GM19035 (cell line): ENCODE measurements at regions not wholly inside any gene's neighbourhood (a gene's known extent, or its start where the extent isn't known, plus 50 kb on each side); places are given as distances from the start of the nearest gene placed in this dataset.
"Not testable (repeated sequence)": the region's sequence is repeated elsewhere in the genome, so short reads cannot be mapped to it uniquely, and the experiment has no call there.

Source experiments
- ATAC-seq: cut with Tn5 transposase; IDR thresholded peaks from one replicate; pipeline ENCODE4 v1.9.1; 2021; ENCODE audit not compliant: unreplicated experiment

DNA sequence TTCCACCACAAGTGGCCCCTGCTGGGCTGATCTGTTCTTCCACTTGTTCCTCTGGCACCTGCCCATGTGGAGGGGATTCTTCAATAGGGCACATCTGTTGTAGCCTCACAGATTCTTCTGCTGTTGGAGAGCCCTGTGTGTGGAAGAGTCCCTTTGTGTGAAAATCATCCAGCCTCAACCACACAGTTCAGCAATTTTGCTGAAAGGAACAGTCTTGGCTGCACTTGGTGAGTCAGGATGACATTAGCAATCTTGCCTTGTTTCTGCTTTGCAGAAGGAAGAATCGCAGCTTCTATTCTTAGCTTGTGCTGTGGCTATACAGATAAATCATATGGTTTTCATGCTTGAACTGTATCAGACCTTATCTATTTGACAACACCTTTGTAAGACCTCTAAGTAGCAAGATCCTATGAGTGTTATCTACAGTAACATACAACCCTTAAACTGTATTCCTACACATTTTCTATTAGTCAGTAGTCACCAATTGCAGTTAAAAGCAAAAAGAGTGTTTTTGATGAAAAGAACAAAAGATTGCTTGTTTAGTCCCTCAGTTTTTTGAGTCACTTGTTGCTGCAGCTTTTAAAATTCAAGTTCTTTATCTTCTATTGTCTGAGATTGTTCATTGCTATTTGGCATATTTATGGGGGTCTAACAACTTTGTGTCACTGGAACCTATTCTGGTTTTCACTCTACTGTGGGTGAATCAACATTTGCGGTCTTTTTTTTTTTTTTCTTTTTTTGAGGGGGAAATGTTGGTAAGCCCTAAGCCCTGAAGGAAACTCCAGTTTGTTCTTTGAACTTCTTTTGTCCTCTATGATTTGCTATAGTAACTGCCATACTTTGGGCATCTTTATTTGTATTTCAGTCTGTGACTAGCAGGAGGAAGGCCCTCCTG lies 231.6 kb downstream of the TFAP2B start:
- ATAC-seq: no peak

DNA sequence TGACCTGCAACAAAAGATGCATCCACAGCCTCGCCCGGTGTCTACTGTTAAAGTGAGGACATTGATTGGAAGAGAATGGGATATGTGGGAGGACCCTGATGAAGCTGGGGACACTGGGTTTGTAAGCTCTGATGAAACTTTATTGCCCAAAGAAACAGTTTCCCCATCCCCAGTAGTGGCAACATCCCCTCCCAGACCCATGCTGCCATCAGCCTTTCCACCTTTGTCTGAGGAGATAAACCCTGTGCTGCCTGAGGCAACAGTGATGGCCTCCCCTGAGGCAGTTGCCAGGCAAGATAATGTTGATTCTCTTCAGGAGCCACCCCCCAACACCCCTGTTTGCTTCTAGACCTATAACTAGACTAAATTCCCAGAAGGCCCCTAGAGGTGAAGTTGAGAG lies 234.0 kb downstream of the TFAP2B start:
- ATAC-seq: not testable (repeated sequence)

DNA sequence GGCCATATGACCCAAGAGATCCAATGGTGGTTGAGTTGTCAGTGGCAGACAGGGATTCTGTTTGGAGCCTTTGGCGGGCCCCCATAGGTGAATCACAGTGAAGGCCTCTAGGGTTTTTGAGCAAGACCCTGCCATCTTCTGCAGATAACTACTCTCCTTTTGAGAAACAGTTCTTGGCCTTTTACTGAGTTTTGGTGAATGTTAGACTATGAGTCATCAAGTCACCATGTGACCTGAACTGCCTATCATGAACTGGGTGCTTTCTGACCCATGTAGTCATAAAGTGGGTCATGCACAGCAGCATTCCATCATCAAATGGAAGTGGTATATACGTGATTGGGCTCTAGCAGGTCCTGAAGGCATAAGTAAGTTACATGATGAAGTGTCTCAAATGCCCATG lies 236.6 kb downstream of the TFAP2B start:
- not testable (repeated sequence) for ATAC-seq

DNA sequence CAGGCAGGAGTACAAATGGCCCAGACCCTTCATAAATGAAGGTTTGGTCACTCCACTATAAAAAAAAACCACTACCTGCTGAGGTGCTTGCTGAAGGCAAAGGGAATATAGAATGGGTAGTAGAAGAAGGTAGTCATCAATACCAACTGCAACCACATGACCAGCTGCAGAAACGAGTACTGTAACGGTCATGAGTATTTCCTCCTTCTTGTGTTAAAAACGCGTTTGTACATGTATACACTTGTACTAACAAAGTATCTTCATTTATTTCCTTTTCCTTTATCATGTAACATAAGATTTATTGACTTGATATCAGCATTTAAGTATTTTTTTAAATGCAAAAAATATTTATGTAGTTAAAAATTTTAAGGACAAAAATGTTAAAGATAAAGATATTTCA lies 238.6 kb downstream of the TFAP2B start:
- ATAC-seq: no peak

DNA sequence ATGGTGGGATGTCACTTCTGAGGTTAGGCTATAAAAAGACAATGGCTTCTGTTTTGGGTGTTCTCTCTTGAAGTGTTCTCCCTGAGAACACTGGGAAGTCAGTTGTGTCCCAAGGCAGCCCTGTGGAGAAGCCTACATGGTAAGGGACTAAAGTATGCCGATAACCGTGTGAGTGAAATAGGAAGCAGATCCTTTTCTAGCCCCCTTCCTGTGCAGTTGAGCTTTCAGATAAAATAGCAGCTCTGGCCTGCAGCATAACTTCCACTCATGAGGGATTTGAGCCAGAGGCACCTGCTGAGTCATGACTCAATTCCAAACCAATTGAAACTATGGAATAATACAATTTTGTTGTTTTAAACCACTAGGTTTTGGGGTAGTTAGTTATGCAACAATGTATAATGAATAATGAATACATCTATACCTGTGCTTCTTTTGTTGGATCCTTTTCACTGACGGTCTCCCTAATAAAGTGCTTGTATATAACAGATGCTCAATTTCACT lies 241.6 kb downstream of the TFAP2B start:
- no peak for ATAC-seq

DNA sequence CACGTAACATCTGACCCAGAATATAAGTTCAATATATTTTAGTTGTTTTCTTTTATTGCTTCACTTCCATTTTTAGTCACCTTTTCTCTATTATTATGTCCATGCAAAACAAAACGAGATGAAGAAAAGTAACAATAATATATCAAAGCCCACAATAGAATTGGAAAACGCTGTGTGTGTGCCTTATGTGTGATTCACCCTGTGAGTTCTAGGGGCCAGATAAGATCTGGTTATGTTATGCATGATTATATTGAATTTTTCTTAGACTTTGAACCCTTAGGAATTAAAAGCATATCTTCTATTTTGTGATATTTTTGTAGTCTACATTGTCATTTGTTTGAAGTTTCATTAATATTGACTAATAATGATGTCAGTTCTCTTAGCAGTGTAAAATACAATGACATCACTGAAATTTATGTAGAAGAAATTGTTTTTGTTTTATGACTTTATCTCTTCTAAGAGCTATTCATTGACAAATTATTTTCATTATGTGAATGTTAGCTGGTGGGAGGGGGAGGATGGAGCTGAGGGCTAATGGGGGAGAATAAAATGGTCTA lies 243.6 kb downstream of the TFAP2B start:
- no peak for ATAC-seq

DNA sequence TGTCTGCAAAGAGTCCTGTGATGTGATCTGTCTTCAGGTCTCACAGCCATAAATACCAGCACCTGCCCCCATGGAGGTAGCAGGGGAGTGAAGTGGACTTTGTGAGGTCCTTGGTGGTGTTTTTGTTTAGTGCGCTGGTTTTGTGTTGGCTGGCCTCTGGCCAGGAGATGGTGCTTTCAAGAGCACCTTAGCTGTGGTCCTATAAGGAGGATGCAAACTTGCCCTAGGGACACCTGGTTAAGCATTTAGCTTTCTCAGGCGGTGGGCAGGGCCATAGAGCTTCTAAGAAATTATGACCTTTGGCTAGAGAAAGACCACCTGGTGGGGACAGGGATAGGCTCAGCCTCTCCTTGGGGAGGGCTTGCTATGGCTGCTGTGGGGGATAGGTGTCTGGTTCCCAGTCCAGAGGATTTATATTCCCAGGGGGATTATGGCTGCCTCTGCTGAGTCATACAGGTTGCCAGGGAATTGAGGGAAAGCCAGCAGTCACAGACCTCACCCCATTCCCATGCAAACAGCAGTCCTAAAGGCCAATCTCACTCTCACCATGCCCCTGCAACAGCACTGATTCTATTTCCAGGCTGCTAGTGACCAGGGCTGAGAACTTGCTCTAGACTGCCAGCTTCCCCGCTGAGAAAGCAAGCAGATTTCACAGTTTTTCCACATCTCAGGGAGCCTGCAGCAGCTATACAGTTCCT lies 259.3 kb downstream of the TFAP2B start:
- no peak for ATAC-seq

DNA sequence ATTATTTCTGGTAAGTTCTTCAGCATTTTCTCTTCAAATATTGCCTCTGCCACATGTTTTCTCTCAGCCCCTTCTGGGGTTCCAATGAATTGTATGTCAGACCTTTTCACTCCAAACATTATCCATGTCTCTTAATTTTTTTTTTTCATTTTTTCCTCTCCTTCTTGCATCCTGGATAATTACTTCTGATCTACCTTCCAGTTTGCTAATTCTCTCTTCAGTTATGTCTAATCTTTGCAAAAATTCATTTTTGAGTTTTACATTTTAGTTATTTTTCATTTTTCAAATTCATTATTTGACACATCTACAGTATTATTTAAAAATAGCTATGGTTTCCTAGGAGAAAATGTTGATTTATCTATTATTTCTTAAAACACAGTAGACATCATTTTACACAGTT lies 271.7 kb downstream of the TFAP2B start:
- ATAC-seq: no peak

DNA sequence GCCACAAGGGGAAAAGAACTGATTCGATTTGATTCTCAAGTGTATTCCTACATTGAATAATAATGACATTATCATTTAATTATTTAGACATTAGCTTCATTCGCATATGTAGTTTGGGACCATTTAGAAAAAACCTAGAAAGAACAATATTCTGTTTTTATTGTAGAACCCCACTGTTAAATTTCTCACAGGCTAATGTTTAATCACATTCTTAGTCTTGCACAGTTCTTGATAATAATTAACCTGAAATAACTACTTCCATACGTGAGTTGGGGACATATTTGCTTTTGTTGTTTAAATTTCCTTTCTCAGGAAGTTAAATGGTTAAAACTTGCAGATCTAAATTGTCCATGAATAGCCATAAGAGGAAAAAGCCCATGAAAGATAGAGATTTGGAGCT lies 275.2 kb downstream of the TFAP2B start:
- ATAC-seq: no peak

DNA sequence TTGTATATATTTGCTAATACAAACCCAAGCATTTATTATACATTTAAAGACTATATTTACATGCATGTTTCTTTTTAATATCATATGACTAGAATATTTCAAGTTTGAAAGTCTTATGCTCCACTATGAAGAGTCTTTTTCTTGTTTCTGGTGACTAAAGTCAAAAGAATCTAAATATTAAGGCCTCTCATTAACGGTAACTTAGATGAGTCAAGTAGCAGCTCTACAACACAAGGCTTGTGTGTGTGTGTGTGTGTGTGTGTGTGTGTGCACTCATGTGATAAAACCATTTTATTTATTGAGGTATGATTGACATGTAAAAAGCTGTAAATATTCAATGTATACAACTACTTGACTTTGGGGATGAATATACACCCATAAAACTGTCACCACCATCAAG lies 275.6 kb downstream of the TFAP2B start:
- no peak for ATAC-seq

DNA sequence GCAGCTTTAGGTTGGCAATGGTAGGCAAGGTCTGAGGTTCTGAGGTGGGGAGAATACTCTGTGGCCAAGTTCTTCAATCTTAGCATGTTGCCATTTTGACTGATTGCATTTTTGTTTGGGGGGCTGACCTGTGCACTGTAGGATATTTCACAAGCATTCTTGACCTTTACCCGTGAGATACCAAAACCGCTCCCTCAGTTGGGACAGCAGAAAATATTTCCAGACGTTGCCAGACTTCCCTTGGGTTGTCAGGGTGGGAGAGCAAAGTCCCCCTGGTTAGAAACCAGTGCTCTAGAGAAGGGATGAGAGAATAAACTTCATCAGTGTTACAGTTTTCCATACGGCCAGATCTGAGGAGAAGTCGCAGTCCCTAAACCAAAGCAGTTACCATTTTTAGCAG lies 279.6 kb downstream of the TFAP2B start:
- no peak for ATAC-seq

DNA sequence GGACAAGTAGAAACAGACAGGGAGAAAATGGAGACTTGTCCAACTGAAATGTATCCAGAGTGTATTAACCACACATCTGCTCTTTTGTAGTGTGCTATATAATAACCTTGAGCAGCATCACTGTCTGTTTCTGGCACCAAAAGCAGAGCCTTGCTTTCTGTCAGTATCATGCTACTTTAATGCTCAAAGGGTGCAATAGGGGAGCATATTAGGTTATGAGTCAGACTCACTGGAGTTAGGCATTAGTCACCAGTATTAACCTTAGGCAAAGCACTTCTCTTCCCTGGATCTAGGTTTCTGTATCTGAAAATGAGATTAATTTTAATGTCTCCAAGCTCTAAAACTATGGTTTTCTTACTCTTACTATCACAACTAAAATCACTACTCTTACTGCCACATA lies 280.1 kb downstream of the TFAP2B start:
- ATAC-seq: no peak

DNA sequence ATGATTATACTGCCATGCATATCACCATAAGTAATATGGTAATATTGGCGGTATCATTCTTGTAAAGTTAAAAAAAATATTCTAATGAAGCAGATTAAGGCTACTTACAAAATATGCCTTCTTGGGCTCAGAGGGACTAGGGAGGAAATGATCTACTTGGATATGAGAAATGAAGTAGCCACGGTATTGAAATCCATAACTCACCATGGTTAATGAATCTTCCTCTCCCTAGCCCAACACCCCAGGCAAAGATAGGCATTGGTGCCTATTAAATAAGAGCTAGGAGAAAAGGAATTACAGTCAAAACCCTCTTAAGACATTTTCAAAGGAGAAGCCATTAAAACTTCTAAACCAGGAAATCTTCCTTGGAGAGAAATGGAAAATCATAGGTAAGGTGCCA lies 280.5 kb downstream of the TFAP2B start:
- no peak for ATAC-seq

DNA sequence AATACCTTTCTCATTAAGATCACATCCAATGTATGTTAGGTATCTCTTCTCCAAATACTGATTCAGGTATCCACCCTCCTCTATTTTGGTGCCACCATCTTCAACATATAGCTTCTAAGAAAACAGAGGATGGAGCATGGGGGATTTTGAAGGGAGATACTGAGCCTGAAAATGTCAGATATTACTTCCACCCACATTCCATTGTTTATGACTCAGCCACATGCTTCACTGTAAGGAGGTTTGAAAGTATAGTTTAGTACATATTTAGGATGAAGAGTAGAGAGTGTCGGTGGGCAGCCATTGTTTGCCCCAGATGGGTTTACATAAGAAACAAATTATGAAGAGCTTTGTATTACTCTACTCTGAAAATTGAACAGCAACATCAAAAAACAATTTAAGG lies 286.7 kb downstream of the TFAP2B start:
- no peak for ATAC-seq

DNA sequence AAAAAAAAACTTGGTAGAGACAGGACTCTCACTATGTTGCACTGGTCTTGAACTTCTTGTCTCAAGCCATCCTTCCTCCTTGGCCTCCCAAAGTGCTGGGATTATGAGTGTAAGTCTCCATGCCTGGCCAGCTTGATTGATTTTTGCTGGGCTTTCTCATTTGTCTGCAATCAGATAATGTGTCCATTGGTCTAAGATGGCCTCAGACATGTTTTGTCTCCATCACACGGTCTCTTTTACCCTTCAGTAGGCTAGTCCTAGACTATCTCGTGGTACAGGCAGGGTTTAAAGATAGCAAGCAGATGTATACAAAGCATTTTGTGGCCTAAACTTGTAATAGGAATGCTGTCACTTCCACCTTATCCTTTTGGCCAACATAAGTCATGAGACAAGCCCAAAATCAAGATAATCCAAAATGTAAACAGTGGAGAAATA lies 289.1 kb downstream of the TFAP2B start:
- no peak for ATAC-seq

DNA sequence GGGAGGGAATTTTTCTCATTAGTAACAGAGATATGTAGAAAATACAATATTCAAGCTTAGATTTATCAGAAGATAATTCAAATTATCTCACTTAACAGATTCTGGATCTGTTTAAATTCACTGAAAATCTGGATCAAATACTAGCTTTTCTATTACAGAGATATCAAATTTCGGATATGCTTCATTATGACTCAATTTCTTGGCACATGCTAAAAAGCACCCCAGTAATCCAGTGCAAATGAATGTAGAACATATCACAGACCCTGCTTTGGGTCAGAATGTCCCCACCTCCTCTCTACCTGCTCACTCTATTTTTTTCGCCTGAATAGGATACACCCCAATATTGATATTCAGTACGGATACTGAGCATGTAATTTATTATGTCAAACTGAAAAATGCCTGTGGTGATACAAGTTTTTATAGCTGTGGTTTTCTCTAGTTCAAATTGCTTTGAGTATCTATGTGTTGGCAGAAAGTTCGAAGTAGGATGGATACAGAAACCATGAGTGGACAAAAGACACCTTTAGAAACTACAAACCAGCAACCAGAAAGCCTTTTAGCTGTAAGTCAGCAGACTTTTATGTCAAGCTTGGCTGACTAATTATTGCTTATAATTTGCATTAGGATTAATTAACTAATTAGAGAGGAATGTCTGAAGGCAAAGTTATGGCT lies 290.0 kb downstream of the TFAP2B start:
- ATAC-seq: no peak

DNA sequence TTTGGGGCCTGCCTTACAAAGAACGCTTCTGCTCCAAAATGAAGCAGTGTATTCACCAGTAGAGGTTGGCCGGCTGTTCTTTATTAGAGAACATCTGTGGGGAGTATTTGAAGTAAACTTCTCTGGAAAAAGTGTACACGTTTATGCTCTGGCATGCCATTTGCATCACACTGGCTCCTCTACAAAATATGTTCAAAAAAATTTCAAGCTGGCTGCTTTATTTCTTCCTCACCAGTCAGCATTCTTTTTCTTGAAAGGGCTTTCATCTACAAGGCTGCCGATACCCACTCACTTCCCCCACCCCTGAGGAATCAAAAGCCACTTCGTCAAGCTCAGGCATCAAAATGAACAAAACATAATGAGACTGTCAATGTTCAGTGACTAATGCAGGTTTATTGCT lies 294.1 kb downstream of the TFAP2B start:
- ATAC-seq: no peak

DNA sequence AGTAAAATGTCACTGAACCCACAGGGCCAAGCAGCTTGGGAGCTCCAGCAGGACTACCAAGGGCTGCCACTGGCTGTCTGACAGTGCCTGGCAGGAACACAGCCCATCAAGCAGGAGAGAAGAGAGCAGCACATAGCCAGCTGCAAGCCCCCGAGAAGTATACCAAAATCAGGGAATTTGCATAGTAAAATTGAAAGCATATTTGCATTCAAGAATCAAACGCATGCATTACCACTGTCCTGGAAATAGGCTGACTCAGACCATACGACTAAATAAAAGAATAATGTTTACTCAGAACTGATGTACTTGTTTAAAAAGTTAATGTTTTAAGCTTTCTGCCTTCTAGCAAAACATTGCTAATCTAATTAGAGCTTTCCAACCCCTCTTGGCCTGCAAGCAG lies 298.1 kb downstream of the TFAP2B start:
- no peak for ATAC-seq

DNA sequence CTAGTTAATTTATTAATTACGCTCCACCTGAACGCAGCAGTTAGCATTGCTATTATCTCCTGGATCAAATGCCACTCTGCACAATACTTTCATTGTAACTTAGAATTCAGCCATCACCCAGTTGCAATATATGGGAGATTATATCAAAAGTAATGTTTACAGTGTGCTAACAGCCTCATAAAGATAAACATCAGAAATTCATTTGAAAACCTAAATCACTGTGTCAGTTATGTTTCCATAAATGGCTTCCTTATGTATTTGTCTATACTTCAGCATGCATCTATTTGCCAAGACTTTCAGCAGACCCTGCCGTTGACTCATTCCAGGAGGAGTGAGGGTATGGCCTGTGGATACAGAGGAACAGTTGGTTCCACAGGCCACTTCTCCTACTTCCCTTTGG lies 300.1 kb downstream of the TFAP2B start:
- ATAC-seq: no peak

DNA sequence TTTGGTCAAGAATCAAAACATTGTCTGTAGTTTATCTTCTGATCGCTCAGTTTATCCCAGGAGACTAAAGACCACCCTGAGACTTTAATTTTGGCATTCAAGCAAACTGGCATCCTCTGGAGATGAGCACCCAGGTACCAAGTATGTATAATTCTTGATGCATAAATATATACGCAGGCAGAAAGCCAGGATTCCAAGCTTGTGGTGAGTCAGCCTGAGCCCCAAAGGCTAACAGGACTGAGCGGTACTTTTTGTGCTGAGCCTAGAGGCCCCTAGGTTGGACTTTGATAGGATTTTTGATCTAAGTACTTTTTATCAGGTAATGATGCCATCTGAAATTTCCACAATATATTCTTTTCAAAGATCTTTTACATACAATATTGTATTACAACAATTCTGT lies 301.3 kb downstream of the TFAP2B start:
- ATAC-seq: no peak

DNA sequence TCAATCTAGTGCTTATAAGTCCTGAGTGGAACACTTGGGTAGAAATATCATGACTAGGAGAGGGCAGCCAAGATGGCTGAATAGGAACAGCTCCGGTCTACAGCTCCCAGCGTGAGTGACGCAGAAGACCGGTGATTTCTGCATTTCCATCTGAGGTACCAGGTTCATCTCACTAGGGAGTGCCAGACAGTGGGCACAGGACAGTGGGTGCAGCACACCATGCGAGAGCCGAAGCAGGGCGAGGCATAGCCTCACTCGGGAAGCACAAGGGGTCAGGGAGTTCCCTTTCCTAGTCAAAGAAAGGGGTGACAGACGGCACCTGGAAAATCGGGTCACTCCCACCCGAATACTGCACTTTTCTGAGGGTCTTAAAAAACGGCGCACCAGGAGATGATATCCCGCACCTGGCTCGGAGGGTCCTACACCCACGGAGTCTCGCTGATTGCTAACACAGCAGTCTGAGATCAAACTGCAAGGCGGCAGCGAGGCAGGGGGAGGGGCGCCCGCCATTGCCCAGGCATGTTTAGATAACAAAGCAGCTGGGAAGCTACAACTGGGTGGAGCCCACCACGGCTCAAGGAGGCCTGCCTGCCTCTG lies 302.8 kb downstream of the TFAP2B start:
- ATAC-seq: not testable (repeated sequence)
